ENCODE measurements at regions not wholly inside any gene's neighbourhood (a gene's known extent, or its start where the extent isn't known, plus 50 kb on each side); places are given as distances from the start of the nearest gene placed in this dataset.
"Not testable (repeated sequence)": the region's sequence is repeated elsewhere in the genome, so short reads cannot be mapped to it uniquely, and the experiment has no call there.

GRCh38 chr6:16820262-16820661 is 59.0 kb upstream of the ATXN1 start:
- not testable (repeated sequence) for H3K27me3 ChIP-seq (ENCODE audit: control insufficient read depth, insufficient read depth, low read length); H3K36me3 ChIP-seq (ENCODE audit: control insufficient read depth, insufficient read depth, low read length); DNase-seq (ENCODE audit: low read depth, low spot score); H3K4me1 ChIP-seq (ENCODE audit: control insufficient read depth, insufficient read depth, low read length); H3K9me3 ChIP-seq (ENCODE audit: control insufficient read depth, insufficient read depth, low read length); H3K27ac ChIP-seq (ENCODE audit: low read length); H3K4me3 ChIP-seq (ENCODE audit: low read length)
- WGBS (ENCODE audit: insufficient coverage, insufficient read length) = no CpG with 5 or more reads among the region's 3 CpGs

DNA sequence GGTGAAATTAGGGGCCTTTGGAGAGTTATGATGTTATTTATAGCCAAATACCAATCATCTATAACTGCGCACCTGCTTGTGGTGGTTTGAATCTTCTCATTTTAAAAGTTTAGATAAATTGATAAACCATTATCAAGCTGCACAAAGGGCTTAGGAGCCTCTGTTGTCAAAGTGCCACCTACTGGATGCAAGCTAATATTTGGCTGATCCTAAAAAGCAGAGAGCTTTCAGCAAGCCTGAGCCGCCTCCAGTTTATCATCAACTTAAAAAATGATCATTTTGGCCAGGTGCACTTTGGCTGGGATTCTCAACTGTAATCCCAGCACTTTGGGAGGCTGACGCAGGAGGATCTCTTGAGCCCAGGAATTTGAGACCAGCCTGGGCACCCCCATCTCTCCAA is 58.5 kb upstream of the ATXN1 start:
- H3K9me3 ChIP-seq (ENCODE audit: control insufficient read depth, insufficient read depth, low read length) = no peaks in the 10 kb centered on the region
- WGBS (ENCODE audit: insufficient coverage, insufficient read length) = no CpG with 5 or more reads among the region's 3 CpGs
- H3K4me3 ChIP-seq (ENCODE audit: low read length) = no peak overlapping the region
- DNase-seq (ENCODE audit: low read depth, low spot score) = no peak
- no peaks in the 10 kb centered on the region for H3K4me1 ChIP-seq (ENCODE audit: control insufficient read depth, insufficient read depth, low read length)
- H3K36me3 ChIP-seq (ENCODE audit: control insufficient read depth, insufficient read depth, low read length) = no peaks in the 10 kb centered on the region
- H3K27ac ChIP-seq (ENCODE audit: low read length) = no peak overlapping the region
- no peaks in the 10 kb centered on the region for H3K27me3 ChIP-seq (ENCODE audit: control insufficient read depth, insufficient read depth, low read length)

DNA sequence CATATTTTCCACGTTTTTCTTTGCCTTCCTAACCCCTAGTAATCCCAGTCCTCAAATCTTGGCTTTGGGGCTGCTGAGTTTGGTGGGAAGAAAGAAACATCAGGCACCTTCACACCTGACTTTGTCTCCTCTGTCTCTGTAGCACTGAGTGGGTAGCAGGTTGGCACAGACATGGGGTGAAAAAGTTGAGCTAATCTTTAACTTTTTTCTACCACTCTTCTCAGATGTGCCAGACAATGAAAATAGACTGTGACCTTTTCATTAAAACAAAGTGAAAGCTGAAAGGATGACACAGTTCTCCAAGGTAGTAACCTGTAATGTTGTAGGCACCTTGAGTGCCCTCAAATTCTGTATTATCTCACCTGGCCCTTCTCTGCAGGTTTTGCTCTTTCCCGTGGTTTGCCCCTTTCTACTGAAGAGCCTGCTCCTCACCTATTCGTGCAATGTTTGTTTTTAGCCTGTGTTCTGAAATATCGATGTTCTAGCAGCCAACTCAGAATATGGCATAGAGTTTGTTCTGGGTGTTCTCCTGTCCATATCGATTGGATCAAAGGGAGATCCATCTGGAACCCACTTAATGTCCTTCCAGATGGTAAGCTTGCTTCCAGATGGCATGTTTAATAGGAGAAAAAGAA is 57.8 kb upstream of the ATXN1 start:
- no peak for DNase-seq (ENCODE audit: low read depth, low spot score)
- no peaks in the 10 kb centered on the region for H3K9me3 ChIP-seq (ENCODE audit: control insufficient read depth, insufficient read depth, low read length)
- no peaks in the 10 kb centered on the region for H3K36me3 ChIP-seq (ENCODE audit: control insufficient read depth, insufficient read depth, low read length)
- no peaks in the 10 kb centered on the region for H3K27me3 ChIP-seq (ENCODE audit: control insufficient read depth, insufficient read depth, low read length)
- H3K4me1 ChIP-seq (ENCODE audit: control insufficient read depth, insufficient read depth, low read length) = no peaks in the 10 kb centered on the region
- no peak overlapping the region for H3K4me3 ChIP-seq (ENCODE audit: low read length)
- H3K27ac ChIP-seq (ENCODE audit: low read length) = no peak overlapping the region
- WGBS (ENCODE audit: insufficient coverage, insufficient read length) = no CpG with 5 or more reads among the region's 5 CpGs

- WGBS (ENCODE audit: insufficient coverage, insufficient read length) = no CpG with 5 or more reads among the region's 3 CpGs
These were observed 56.3 kb upstream of the ATXN1 start for GRCh38 chr6:16817594-16817993.

GRCh38 chr6:16816891-16817290 is 55.6 kb upstream of the ATXN1 start:
- Histone ChIP-seq H3K27me3 (ENCODE audit: control insufficient read depth, insufficient read depth, low read length) (no peaks in the 10 kb centered on the region), H3K27ac (ENCODE audit: low read length) (no peak overlapping the region), H3K9me3 (ENCODE audit: control insufficient read depth, insufficient read depth, low read length) (no peaks in the 10 kb centered on the region), H3K4me1 (ENCODE audit: control insufficient read depth, insufficient read depth, low read length) (no peaks in the 10 kb centered on the region), H3K4me3 (ENCODE audit: low read length) (no peak overlapping the region), H3K36me3 (ENCODE audit: control insufficient read depth, insufficient read depth, low read length) (no peaks in the 10 kb centered on the region)
- no peak for DNase-seq (ENCODE audit: low read depth, low spot score)
- no CpG with 5 or more reads among the region's 3 CpGs for WGBS (ENCODE audit: insufficient coverage, insufficient read length)

More at GRCh38 chr6:16817594-16817993, 56.3 kb upstream of the ATXN1 start:
- no peaks in the 10 kb centered on the region for H3K36me3 ChIP-seq (ENCODE audit: control insufficient read depth, insufficient read depth, low read length)
- no peak overlapping the region for H3K27ac ChIP-seq (ENCODE audit: low read length)
- H3K27me3 ChIP-seq (ENCODE audit: control insufficient read depth, insufficient read depth, low read length) = no peaks in the 10 kb centered on the region
- no peaks in the 10 kb centered on the region for H3K4me1 ChIP-seq (ENCODE audit: control insufficient read depth, insufficient read depth, low read length)
- no peaks in the 10 kb centered on the region for H3K9me3 ChIP-seq (ENCODE audit: control insufficient read depth, insufficient read depth, low read length)
- no peak for DNase-seq (ENCODE audit: low read depth, low spot score)
- H3K4me3 ChIP-seq (ENCODE audit: low read length) = no peak overlapping the region

GRCh38 chr6:16812993-16813392 is 51.7 kb upstream of the ATXN1 start:
- Histone ChIP-seq H3K27me3 (ENCODE audit: control insufficient read depth, insufficient read depth, low read length) (no peaks in the 10 kb centered on the region), H3K9me3 (ENCODE audit: control insufficient read depth, insufficient read depth, low read length) (no peaks in the 10 kb centered on the region), H3K36me3 (ENCODE audit: control insufficient read depth, insufficient read depth, low read length) (no peaks in the 10 kb centered on the region), H3K27ac (ENCODE audit: low read length) (no peak overlapping the region), H3K4me3 (ENCODE audit: low read length) (no peak overlapping the region), H3K4me1 (ENCODE audit: control insufficient read depth, insufficient read depth, low read length) (no peaks in the 10 kb centered on the region)
- WGBS (ENCODE audit: insufficient coverage, insufficient read length) = no CpG with 5 or more reads among the region's 2 CpGs
- no peak for DNase-seq (ENCODE audit: low read depth, low spot score)

DNA sequence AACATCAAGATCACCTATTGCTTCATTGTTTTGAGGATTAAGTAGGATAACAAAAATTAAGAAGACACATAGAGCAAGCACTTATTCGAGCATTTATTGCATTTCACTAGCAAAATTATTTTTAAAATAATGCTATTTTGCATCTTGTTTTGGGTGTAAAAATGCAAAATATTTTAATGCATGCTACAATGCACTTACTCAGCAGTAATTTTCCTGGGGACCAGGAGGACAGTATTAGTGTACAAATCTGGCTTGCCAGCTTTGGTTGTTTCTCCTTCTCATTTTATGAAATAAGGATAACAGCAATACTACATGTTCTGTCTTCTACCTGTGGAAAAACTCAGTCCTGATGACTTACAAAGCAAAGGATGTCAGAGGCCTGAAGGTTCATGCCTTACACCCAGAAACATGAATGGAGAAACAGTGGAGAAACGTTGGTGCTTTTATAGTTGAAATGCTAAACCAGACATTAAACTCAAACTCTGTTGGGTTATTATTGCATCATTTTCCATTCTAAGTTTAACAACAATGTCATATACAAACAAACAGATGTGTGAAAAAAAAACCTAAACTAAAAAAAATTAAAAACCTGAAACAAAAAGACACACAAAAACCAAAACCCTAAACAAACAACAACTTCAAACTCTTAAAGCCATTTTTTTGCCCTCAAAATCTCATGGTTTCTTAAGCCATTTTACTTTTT is 50.2 kb upstream of the ATXN1 start:
- no peak for DNase-seq (ENCODE audit: low read depth, low spot score)
- WGBS (ENCODE audit: insufficient coverage, insufficient read length) = no CpG with 5 or more reads among the region's 2 CpGs
- H3K4me3 ChIP-seq (ENCODE audit: low read length) = no peak overlapping the region
- H3K4me1 ChIP-seq (ENCODE audit: control insufficient read depth, insufficient read depth, low read length) = no peaks in the 10 kb centered on the region
- no peaks in the 10 kb centered on the region for H3K36me3 ChIP-seq (ENCODE audit: control insufficient read depth, insufficient read depth, low read length)
- H3K27me3 ChIP-seq (ENCODE audit: control insufficient read depth, insufficient read depth, low read length) = no peaks in the 10 kb centered on the region
- no peaks in the 10 kb centered on the region for H3K9me3 ChIP-seq (ENCODE audit: control insufficient read depth, insufficient read depth, low read length)
- no peak overlapping the region for H3K27ac ChIP-seq (ENCODE audit: low read length)
